IMR-90 (cell line): ENCODE measurements at regions not wholly inside any gene's neighbourhood (a gene's known extent, or its start where the extent isn't known, plus 50 kb on each side); places are given as distances from the start of the nearest gene placed in this dataset.

Source experiments
- ATAC-seq: fragments of 200-7000 bp; cut with Tn5 transposase; 2 replicates; pipeline ENCODE4 v1.9.1; 2020; ENCODE audit warnings: low read depth, mild to moderate bottlenecking, moderate library complexity
- BruUV-seq: library from RNA; stranded (reverse); fragments of 400-500 nt; replicated peaks from 2 replicates; lab custom pipeline; 2021; lab: Mats Ljungman, UMichigan
- CTCF ChIA-PET: fragments of 300-600 bp; formaldehyde crosslinking; extraction: SDS; loops from one replicate; lab custom pipeline; 2021; ENCODE audit warnings: antibody characterized with exemption; lab: Yijun Ruan, JAX
- POLR2A ChIA-PET: fragments of 300-600 bp; sonication (Branson Sonifier 250); formaldehyde crosslinking; loops from one replicate; lab custom pipeline; 2022; ENCODE audit warnings: antibody characterized with exemption; ENCODE audit not compliant: unreplicated experiment; lab: Charles Lee
- DNase-seq: peaks from one replicate; pipeline ENCODE4 v3.0.0; 2013
- H2AFZ ChIP-seq: replicated peaks from 2 replicates; pipeline ENCODE3; 2013; ENCODE audit warnings: low read length, mild to moderate bottlenecking; ENCODE audit not compliant: poor library complexity
- H2AK5ac ChIP-seq: 2 replicates; pipeline ENCODE4 v1.6.1; 2013; ENCODE audit warnings: low read depth, low read length, inconsistent platforms
- H2AK9ac ChIP-seq: replicated peaks from 2 replicates; pipeline ENCODE3; 2013; ENCODE audit warnings: mild to moderate bottlenecking, low read depth, low read length, moderate library complexity; ENCODE audit not compliant: poor library complexity
- H2BK120ac ChIP-seq: 2 replicates; pipeline ENCODE4 v1.6.1; 2013; ENCODE audit warnings: low read depth, low read length, inconsistent platforms
- H2BK15ac ChIP-seq: 3 replicates; pipeline ENCODE4 v1.6.1; 2013; ENCODE audit warnings: low read depth, low read length, inconsistent platforms
- H2BK20ac ChIP-seq: 2 replicates; pipeline ENCODE4 v1.6.1; 2013; ENCODE audit warnings: low read depth, mild to moderate bottlenecking, inconsistent platforms, low read length, moderate library complexity
- H2BK5ac ChIP-seq: 2 replicates; pipeline ENCODE4 v1.6.1; 2013; ENCODE audit warnings: mild to moderate bottlenecking, low read depth, low read length, inconsistent platforms; ENCODE audit not compliant: poor library complexity, severe bottlenecking
- H3K14ac ChIP-seq: replicated peaks from 2 replicates; pipeline ENCODE4 v1.6.1; 2013; ENCODE audit warnings: low read depth, low read length, inconsistent platforms
- H3K18ac ChIP-seq: 2 replicates; pipeline ENCODE4 v1.6.1; 2013; ENCODE audit warnings: low read depth, low read length, control low read depth
- H3K23ac ChIP-seq: 2 replicates; pipeline ENCODE4 v1.6.1; 2013; ENCODE audit warnings: low read depth, low read length, inconsistent platforms
- H3K27ac ChIP-seq: 2 replicates; pipeline ENCODE4 v1.5.1; 2013; ENCODE audit warnings: mild to moderate bottlenecking, control low read depth, low read length; ENCODE audit not compliant: insufficient read depth
- H3K27me3 ChIP-seq: 2 replicates; pipeline ENCODE4 v1.6.1; 2013; ENCODE audit warnings: low read length; ENCODE audit not compliant: control insufficient read depth, insufficient read depth
- H3K36me3 ChIP-seq: 2 replicates; pipeline ENCODE4 v1.6.1; 2013; ENCODE audit warnings: low read length, mixed read lengths; ENCODE audit not compliant: control insufficient read depth, insufficient read depth
- H3K4ac ChIP-seq: 2 replicates; pipeline ENCODE4 v1.6.1; 2013; ENCODE audit warnings: low read depth, low read length, inconsistent platforms
- H3K4me1 ChIP-seq: 2 replicates; pipeline ENCODE4 v1.6.1; 2013; ENCODE audit warnings: low read length, mixed read lengths; ENCODE audit not compliant: control insufficient read depth, insufficient read depth
- H3K4me2 ChIP-seq: 2 replicates; pipeline ENCODE4 v1.6.1; 2013; ENCODE audit warnings: low read depth, mild to moderate bottlenecking, control low read depth, low read length, moderate library complexity
- H3K4me3 ChIP-seq: 2 replicates; pipeline ENCODE4 v1.5.1; 2013; ENCODE audit warnings: low read depth, mild to moderate bottlenecking, control low read depth, low read length, moderate library complexity; ENCODE audit not compliant: insufficient read depth
- H3K56ac ChIP-seq: 2 replicates; pipeline ENCODE4 v1.6.1; 2013; ENCODE audit warnings: low read length, inconsistent platforms; ENCODE audit not compliant: insufficient read depth; ENCODE audit errors: extremely low read depth
- H3K79me1 ChIP-seq, 2 experiments: 2 replicates each; pipeline ENCODE4 v1.6.1; 2013; ENCODE audit warnings: low read length in 2 of 2, inconsistent platforms in 1 of 2, low read depth in 1 of 2
- H3K9ac ChIP-seq: 2 replicates; pipeline ENCODE4 v1.6.1; 2013; ENCODE audit warnings: low read depth, low read length, control low read depth
- H3K9me1 ChIP-seq: 2 replicates; pipeline ENCODE4 v1.6.1; 2013; ENCODE audit warnings: low read length, inconsistent platforms; ENCODE audit not compliant: insufficient read depth
- H3K9me3 ChIP-seq: 2 replicates; pipeline ENCODE4 v1.6.1; 2013; ENCODE audit warnings: low read length; ENCODE audit not compliant: control insufficient read depth, insufficient read depth
- H4K20me1 ChIP-seq: 2 replicates; pipeline ENCODE4 v1.6.1; 2013; ENCODE audit warnings: low read length, inconsistent platforms; ENCODE audit not compliant: insufficient read depth
- H4K5ac ChIP-seq: 2 replicates; pipeline ENCODE4 v1.6.1; 2013; ENCODE audit warnings: mild to moderate bottlenecking, low read depth, low read length, control low read depth
- H4K8ac ChIP-seq, 2 experiments: 2 replicates each; pipeline ENCODE4 v1.6.1; 2013; ENCODE audit warnings: low read depth in 2 of 2, low read length in 2 of 2, control low read depth in 1 of 2, inconsistent platforms in 1 of 2
- H4K91ac ChIP-seq: 2 replicates; pipeline ENCODE4 v1.6.1; 2013; ENCODE audit warnings: low read depth, low read length, inconsistent platforms; ENCODE audit not compliant: insufficient read depth
- CEBPB ChIP-seq: IDR thresholded peaks from 2 replicates; pipeline ENCODE4 v1.6.1; 2012; ENCODE audit warnings: low read depth, low read length, improper control_type of control experiment
- CHD1 ChIP-seq: IDR thresholded peaks from 2 replicates; pipeline ENCODE4 v1.6.1; 2012; ENCODE audit warnings: low read depth, low read length, improper control_type of control experiment
- CTCF ChIP-seq: conservative IDR thresholded peaks from 2 replicates; pipeline ENCODE4 v1.5.1; 2012; ENCODE audit warnings: mild to moderate bottlenecking, low read depth, low read length, improper control_type of control experiment
- ELK1 ChIP-seq: fragments of 150-350 bp; IDR thresholded peaks from 2 replicates; pipeline ENCODE4 v1.6.1; 2016; ENCODE audit warnings: low read depth, mild to moderate bottlenecking, low read length, moderate library complexity, borderline replicate concordance
- MAFK ChIP-seq: IDR thresholded peaks from 2 replicates; pipeline ENCODE4 v1.6.1; 2012; ENCODE audit warnings: low read depth, low read length, improper control_type of control experiment
- NFE2L2 ChIP-seq: fragments of 150-350 bp; IDR thresholded peaks from 2 replicates; pipeline ENCODE4 v1.6.1; 2016; ENCODE audit warnings: low read depth, mild to moderate bottlenecking, low read length
- RCOR1 ChIP-seq: IDR thresholded peaks from 2 replicates; pipeline ENCODE4 v1.6.1; 2012; ENCODE audit warnings: mild to moderate bottlenecking, low read length, improper control_type of control experiment; ENCODE audit not compliant: insufficient replicate concordance
- RFX5 ChIP-seq: IDR thresholded peaks from 2 replicates; pipeline ENCODE4 v1.8.0; 2012; ENCODE audit warnings: low read depth, mild to moderate bottlenecking, low read length, moderate library complexity
- SMC3 ChIP-seq: fragments of 150-350 bp; IDR thresholded peaks from 2 replicates; pipeline ENCODE4 v1.6.1; 2016; ENCODE audit warnings: low read depth, mild to moderate bottlenecking, antibody characterized with exemption, low read length, moderate library complexity
- USF2 ChIP-seq: fragments of 150-350 bp; IDR thresholded peaks from 2 replicates; pipeline ENCODE4 v1.6.1; 2017; ENCODE audit warnings: mild to moderate bottlenecking, antibody characterized with exemption, low read length, low read depth
- WGBS, 2 experiments: methylation state at CpG; one replicate each; pipeline versions ENCODE4 v1.1.5 to v1.1.7; 2013; ENCODE audit warnings: missing lambda C conversion rate in 2 of 2; ENCODE audit not compliant: insufficient read length in 1 of 2; ENCODE audit errors: extremely low coverage in 2 of 2; 5-methylcytosine and 5-hydroxymethylcytosine counted together
- dilution Hi-C: fragments of 300-500 bp; cut with HindIII; formaldehyde crosslinking; loops from one replicate; pipeline ENCODE4 v1.14.3; 2018; ENCODE audit warnings: low sequenced_read_pairs; ENCODE audit not compliant: unreplicated experiment
- in situ Hi-C: fragments of 300-500 bp; cut with MboI; formaldehyde crosslinking; loops from 3 replicates; pipeline ENCODE4 v1.14.3; 2019; ENCODE audit warnings: low sequenced_read_pairs, inconsistent platforms, mixed read lengths
- intact Hi-C: fragments of 100-400 bp; cut with micrococcal nuclease; formaldehyde crosslinking; loops from 2 replicates; pipeline ENCODE4 v1.10.0; 2022

GRCh38 chr1:99467645-99468044, 178.3 kb upstream of the PALMD start:
- Histone ChIP-seq H3K14ac (no peak overlapping the region), H4K5ac (no peak overlapping the region), H2BK120ac (no peak overlapping the region), H3K9ac (no peak overlapping the region), H3K79me1 (no peaks in the 10 kb centered on the region), H2BK20ac (no peak overlapping the region), H3K4ac (no peak overlapping the region), H3K56ac (no peak overlapping the region), H3K9me3 (no peaks in the 10 kb centered on the region), H3K4me3 (no peak overlapping the region), H3K4me2 (no peak overlapping the region), H2AK9ac (no peak overlapping the region), H3K23ac (no peak overlapping the region), H3K18ac (no peak overlapping the region), H2AK5ac (no peak overlapping the region), H2AFZ (no peak overlapping the region), H3K9me1 (0 out of 2 replicates have a peak, but pooled peaks cover 3% of the 10 kb centered on the region), H4K8ac (no peak overlapping the region), H3K4me1 (peaks cover 8% of the 10 kb centered on the region), H2BK5ac (no peak overlapping the region), H2BK15ac (no peak overlapping the region), H4K20me1 (no peaks in the 10 kb centered on the region), H3K36me3 (no peaks in the 10 kb centered on the region), H3K27me3 (no peaks in the 10 kb centered on the region), H4K91ac (no peak overlapping the region), H3K27ac (no peak overlapping the region)
- ATAC-seq, result no peak
- in situ Hi-C loops, result no loop called here
- ChIA-PET POLR2A (no interaction called here), CTCF (no interaction called here)
- dilution Hi-C loops, result no loop called here
- intact Hi-C loops, result no loop called here
- TF ChIP-seq ELK1 (no peak), MAFK (no peak), USF2 (no peak), RCOR1 (no peak), RFX5 (no peak), CHD1 (no peak), SMC3 (no peak), CTCF (no peak), CEBPB (no peak), NFE2L2 (no peak)
- no peak for DNase-seq
- BruUV-seq, result no TSS peak
- no CpG with 5 or more reads among the region's 4 CpGs for WGBS, 2 experiments
